ENCODE measurements at regions not wholly inside any gene's neighbourhood (a gene's known extent, or its start where the extent isn't known, plus 50 kb on each side); places are given as distances from the start of the nearest gene placed in this dataset.

- DNase-seq = no peak
- intact Hi-C loops (cut with DNase I; ENCODE audit: low total_unique reads) = no loop called here
- Histone ChIP-seq H3K9me3 (no peaks in the 10 kb centered on the region), H3K36me3 (no peaks in the 10 kb centered on the region), H3K4me3 (no peak overlapping the region), H3K4me1 (peaks cover 13 to 21% of the 10 kb centered on the region in 2 donors), H3K27ac (no peak overlapping the region), H3K27me3 (no peaks in the 10 kb centered on the region)
- in situ Hi-C loops (cut with MboI; ENCODE audit: low sequenced_read_pairs in 4 of 4) = no loop called here
- ATAC-seq = no peak
- no peak for TF ChIP-seq POLR2A (IDR thresholded peaks at IDR 0.05)
- TF ChIP-seq, protein P1, sequence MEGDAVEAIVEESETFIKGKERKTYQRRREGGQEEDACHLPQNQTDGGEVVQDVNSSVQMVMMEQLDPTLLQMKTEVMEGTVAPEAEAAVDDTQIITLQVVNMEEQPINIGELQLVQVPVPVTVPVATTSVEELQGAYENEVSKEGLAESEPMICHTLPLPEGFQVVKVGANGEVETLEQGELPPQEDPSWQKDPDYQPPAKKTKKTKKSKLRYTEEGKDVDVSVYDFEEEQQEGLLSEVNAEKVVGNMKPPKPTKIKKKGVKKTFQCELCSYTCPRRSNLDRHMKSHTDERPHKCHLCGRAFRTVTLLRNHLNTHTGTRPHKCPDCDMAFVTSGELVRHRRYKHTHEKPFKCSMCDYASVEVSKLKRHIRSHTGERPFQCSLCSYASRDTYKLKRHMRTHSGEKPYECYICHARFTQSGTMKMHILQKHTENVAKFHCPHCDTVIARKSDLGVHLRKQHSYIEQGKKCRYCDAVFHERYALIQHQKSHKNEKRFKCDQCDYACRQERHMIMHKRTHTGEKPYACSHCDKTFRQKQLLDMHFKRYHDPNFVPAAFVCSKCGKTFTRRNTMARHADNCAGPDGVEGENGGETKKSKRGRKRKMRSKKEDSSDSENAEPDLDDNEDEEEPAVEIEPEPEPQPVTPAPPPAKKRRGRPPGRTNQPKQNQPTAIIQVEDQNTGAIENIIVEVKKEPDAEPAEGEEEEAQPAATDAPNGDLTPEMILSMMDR (IDR thresholded peaks at IDR 0.05 in 4 of 5, conservative IDR thresholded peaks at IDR 0.05 in 1 of 5) = no peak
Measured at GRCh38 chr10:78771260-78771659, 297.5 kb upstream of the ZMIZ1 start.

DNA sequence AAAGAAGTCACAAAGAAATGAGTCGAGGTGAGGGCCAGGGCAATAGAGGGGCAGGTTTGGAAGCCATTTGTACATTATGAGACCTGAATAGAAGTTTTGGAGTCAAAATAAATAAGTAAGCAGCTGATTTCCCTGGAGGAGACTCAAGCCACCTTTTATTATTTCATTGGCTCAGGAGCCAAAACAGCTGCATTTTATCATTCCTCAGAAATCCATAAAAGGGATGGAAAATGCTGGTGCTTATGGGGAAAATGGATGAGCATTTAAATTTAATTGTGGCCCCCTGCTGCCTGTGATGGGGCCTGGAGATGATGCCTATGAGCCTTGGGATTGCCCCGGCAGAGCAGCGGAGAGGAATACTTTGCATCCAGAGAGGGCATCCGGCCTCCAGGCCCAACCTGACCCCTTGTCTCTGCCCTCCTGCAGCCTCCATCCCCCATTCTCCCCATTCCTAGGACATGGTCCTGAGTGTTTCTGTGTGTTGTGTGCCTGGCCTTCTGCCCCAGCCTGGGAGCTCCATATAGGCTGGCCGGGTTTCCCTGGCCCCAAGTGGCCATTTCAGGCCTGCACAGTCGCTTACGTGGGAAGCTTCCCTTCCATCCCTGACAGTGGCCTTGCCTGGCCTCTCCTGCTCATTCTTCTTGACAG, 296.8 kb upstream of the ZMIZ1 start:
- intact Hi-C loops (cut with DNase I; ENCODE audit: low total_unique reads) (no loop called here), in situ Hi-C loops (cut with MboI; ENCODE audit: low sequenced_read_pairs in 4 of 4) (no loop called here)
- Histone ChIP-seq H3K36me3 (no peaks in the 10 kb centered on the region), H3K9me3 (no peaks in the 10 kb centered on the region), H3K27ac (no peak overlapping the region), H3K4me3 (no peak overlapping the region), H3K4me1 (peaks cover 15 to 28% of the 10 kb centered on the region in 2 donors), H3K27me3 (no peaks in the 10 kb centered on the region)
- ATAC-seq = no peak
- no peak for DNase-seq
- no peak for TF ChIP-seq POLR2A (IDR thresholded peaks at IDR 0.05)
- TF ChIP-seq, protein P1 (IDR thresholded peaks at IDR 0.05 in 4 of 5, conservative IDR thresholded peaks at IDR 0.05 in 1 of 5) = no peak

DNA sequence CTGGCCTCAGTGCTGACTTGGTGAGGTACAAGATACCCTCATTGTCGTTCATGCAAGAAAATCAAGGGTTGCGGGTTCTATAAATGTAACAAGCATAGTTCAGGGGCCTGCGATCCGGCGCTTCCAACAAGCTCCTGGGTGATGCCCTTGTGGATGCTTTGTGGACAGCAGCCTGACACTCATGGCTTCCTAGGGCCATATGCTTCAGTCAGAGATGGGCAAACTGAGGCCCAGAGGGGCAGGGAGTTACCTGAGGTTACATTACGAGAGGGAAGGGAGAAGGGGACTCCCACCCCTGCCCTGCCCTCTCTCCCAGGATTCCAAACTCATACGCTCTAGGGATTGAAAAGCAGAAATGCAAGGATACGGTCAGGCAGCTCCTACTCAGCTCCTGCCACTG, 296.3 kb upstream of the ZMIZ1 start:
- TF ChIP-seq POLR2A (IDR thresholded peaks at IDR 0.05) = no peak
- TF ChIP-seq, protein P1 (IDR thresholded peaks at IDR 0.05 in 4 of 5, conservative IDR thresholded peaks at IDR 0.05 in 1 of 5) = no peak
- Histone ChIP-seq H3K27me3 (no peaks in the 10 kb centered on the region), H3K9me3 (no peaks in the 10 kb centered on the region), H3K36me3 (no peaks in the 10 kb centered on the region), H3K4me1 (peaks cover 21 to 33% of the 10 kb centered on the region in 2 donors), H3K4me3 (no peak overlapping the region), H3K27ac (no peak overlapping the region)
- in situ Hi-C loops (cut with MboI; ENCODE audit: low sequenced_read_pairs in 4 of 4) = no loop called here
- DNase-seq = no peak
- ATAC-seq = no peak
- intact Hi-C loops (cut with DNase I; ENCODE audit: low total_unique reads) = no loop called here

- intact Hi-C loops (cut with DNase I; ENCODE audit: low total_unique reads) = no loop called here
- Histone ChIP-seq H3K4me3 (no peak overlapping the region), H3K4me1 (peaks cover 27 to 38% of the 10 kb centered on the region in 2 donors), H3K27me3 (no peaks in the 10 kb centered on the region), H3K36me3 (no peaks in the 10 kb centered on the region), H3K27ac (no peak overlapping the region), H3K9me3 (no peaks in the 10 kb centered on the region)
- in situ Hi-C loops (cut with MboI; ENCODE audit: low sequenced_read_pairs in 4 of 4) = no loop called here
- DNase-seq (no peak), ATAC-seq (no peak)
- TF ChIP-seq, protein P1 (IDR thresholded peaks at IDR 0.05 in 4 of 5, conservative IDR thresholded peaks at IDR 0.05 in 1 of 5) = no peak
- TF ChIP-seq POLR2A (IDR thresholded peaks at IDR 0.05) = no peak
Measured at GRCh38 chr10:78772986-78773530, 295.7 kb upstream of the ZMIZ1 start.

Measured in gastrocnemius medialis (tissue), 4 donors.